ENCODE measurements at regions not wholly inside any gene's neighbourhood (a gene's known extent, or its start where the extent isn't known, plus 50 kb on each side); places are given as distances from the start of the nearest gene placed in this dataset.

DNA sequence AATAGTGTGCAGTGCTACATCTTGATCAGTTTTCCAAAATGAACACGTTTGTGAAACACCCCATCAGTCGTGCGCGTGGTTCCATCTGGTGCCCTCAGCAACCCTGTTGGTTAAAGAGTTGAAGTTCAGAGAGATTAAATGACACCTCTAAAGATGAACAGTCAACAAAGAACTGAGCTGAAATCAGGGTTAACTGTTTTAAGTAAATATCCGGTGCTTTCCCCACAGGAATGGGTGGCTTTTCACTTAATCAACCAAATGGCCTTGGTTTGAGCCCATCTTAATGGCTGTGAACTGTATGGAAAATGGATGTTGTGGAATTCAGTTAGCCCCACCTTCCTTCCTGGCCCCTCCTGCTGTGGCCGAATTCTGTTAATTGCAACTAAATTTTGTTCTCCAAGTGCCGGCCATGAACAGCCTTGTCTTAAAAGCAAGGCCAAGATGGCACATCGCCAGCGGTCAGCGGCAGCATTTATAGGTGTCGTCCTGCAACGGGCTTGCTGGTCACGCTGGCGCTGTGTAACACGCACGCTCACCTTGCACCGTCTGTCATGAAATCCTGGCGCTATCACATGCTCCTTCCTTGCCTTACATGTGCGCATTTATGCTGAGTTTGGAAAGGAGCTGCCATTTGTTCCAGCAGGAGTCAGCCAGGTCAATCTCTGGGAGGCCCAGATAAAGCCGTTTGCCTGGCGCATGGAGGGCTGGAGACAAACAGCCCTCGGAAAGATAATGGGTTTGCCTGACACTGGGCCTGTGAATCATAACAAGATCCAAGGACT is 164.5 kb downstream of the ERMARD start:
- TF ChIP-seq, protein P1, sequence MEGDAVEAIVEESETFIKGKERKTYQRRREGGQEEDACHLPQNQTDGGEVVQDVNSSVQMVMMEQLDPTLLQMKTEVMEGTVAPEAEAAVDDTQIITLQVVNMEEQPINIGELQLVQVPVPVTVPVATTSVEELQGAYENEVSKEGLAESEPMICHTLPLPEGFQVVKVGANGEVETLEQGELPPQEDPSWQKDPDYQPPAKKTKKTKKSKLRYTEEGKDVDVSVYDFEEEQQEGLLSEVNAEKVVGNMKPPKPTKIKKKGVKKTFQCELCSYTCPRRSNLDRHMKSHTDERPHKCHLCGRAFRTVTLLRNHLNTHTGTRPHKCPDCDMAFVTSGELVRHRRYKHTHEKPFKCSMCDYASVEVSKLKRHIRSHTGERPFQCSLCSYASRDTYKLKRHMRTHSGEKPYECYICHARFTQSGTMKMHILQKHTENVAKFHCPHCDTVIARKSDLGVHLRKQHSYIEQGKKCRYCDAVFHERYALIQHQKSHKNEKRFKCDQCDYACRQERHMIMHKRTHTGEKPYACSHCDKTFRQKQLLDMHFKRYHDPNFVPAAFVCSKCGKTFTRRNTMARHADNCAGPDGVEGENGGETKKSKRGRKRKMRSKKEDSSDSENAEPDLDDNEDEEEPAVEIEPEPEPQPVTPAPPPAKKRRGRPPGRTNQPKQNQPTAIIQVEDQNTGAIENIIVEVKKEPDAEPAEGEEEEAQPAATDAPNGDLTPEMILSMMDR (IDR thresholded peaks at IDR 0.05) = no peak
- no peak for TF ChIP-seq POLR2A (IDR thresholded peaks at IDR 0.05)
